ENCODE measurements at regions not wholly inside any gene's neighbourhood (a gene's known extent, or its start where the extent isn't known, plus 50 kb on each side); places are given as distances from the start of the nearest gene placed in this dataset.

DNA sequence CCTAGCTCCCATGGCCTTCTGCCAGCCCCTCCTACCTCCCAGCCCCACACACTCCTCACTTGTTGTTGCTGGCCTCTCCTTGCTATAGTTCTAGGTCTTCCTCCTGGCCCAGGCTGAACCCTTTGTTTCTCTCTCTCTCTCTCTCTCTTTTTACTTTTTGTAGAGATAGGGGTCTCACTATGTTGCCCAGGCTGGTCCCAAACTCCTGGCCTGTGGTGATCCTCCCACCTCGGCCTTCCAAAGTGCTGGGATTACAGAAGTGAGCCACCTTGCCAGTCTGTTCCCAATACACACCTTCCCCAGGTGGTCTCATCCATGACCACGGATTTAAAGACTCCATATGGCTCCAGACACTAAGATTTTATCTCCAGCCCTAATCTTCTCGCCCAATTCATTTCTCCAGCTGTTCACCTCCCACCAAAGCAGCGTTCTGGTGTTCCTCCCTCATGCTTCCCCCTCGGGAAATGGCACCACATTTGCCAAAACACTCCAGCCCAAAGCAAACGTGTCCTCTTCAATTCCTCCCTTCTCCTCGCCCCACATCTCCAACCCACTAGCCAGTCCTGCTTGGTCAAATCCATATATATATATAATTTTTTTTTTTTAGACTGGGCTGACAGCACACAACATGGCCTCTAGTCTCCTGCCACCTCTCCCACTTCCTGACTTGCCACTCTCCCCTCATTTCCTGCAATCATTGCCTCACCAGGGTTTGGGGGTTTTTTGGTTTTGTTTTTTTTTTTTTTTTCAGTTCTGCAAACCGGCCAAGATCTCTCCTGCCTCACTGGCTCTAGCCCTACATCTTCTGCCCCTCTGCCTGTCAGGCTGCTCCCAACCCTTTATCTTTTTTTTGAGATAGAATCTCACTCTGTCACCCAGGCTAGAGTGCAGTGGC is 104.4 kb downstream of the NCR2 start:
- Histone ChIP-seq H3K4me2 (ENCODE audit: low read length) (no peak overlapping the region), H4K20me1 (ENCODE audit: low read length) (no peaks in the 10 kb centered on the region), H2AFZ (ENCODE audit: low read length) (no peak overlapping the region), H3F3A (ENCODE audit: low read length, unreplicated experiment) (no peaks in the 10 kb centered on the region), H3K36me3 (ENCODE audit: low read depth, low read length) (no peaks in the 10 kb centered on the region), H3K4me1 (ENCODE audit: insufficient read depth, low read length) (no peaks in the 10 kb centered on the region), H3K9ac (ENCODE audit: low read length) (no peak overlapping the region), H3K79me2 (ENCODE audit: low read length) (no peaks in the 10 kb centered on the region), H3K9me3 (ENCODE audit: low read length) (no peaks in the 10 kb centered on the region), H3K9me2 (replicated peaks; ENCODE audit: low read length) (no peaks in the 10 kb centered on the region), H3K27ac (ENCODE audit: low read length) (no peak overlapping the region), H3K4me3 (ENCODE audit: low read length) (no peak overlapping the region), H3K27me3 (ENCODE audit: low read length) (peaks cover 58% of the 10 kb centered on the region)
- ATAC-seq = no peak
- no peak for DNase-seq
- TF ChIP-seq EZH2 (IDR thresholded peaks at IDR 0.05; ENCODE audit: low read length, unreplicated experiment) = no peak
- TF ChIP-seq, protein P1, sequence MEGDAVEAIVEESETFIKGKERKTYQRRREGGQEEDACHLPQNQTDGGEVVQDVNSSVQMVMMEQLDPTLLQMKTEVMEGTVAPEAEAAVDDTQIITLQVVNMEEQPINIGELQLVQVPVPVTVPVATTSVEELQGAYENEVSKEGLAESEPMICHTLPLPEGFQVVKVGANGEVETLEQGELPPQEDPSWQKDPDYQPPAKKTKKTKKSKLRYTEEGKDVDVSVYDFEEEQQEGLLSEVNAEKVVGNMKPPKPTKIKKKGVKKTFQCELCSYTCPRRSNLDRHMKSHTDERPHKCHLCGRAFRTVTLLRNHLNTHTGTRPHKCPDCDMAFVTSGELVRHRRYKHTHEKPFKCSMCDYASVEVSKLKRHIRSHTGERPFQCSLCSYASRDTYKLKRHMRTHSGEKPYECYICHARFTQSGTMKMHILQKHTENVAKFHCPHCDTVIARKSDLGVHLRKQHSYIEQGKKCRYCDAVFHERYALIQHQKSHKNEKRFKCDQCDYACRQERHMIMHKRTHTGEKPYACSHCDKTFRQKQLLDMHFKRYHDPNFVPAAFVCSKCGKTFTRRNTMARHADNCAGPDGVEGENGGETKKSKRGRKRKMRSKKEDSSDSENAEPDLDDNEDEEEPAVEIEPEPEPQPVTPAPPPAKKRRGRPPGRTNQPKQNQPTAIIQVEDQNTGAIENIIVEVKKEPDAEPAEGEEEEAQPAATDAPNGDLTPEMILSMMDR (conservative IDR thresholded peaks at IDR 0.05; ENCODE audit: low read depth, low read length) = no peak
- TF ChIP-seq EZH2phosphoT487 (IDR thresholded peaks at IDR 0.05; ENCODE audit: borderline replicate concordance, low read length) = no peak
- intact Hi-C loops (cut with micrococcal nuclease) = no loop called here
- CTCF ChIA-PET = no interaction called here
- POLR2A ChIA-PET (ENCODE audit: unreplicated experiment) = no interaction called here
- no TSS peak for BruUV-seq (replicated peaks)

DNA sequence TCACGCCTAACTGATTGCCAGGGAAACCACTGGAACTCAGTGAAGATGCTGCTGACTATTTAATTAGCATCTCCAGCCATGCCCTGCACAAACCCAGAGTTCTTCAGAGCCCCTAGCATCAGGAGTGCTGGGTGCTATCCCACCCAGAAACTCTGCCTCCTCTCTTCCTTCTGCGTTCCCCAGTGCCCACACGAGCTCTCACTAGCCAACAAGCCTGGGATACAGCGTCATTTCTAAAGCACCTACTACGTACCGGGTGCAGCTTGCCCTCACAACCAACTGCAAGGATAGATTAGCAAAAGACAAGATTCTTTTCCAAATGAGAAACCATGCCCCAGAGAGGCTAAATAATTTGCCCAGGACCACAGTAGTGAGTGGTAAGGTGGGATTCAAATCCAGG is 105.2 kb upstream of the FOXP4 start:
- CTCF ChIA-PET = no interaction called here
- no peaks in the 10 kb centered on the region for H3K4me1 ChIP-seq (ENCODE audit: insufficient read depth, low read length)
- BruUV-seq (replicated peaks) = no TSS peak

More for the DNA sequence above, 105.2 kb upstream of the FOXP4 start:
- intact Hi-C loops (cut with micrococcal nuclease) = no loop called here
- Histone ChIP-seq H3K9me3 (ENCODE audit: low read length) (no peaks in the 10 kb centered on the region), H3K9me2 (replicated peaks; ENCODE audit: low read length) (no peaks in the 10 kb centered on the region), H3K36me3 (ENCODE audit: low read depth, low read length) (no peaks in the 10 kb centered on the region), H3K4me3 (ENCODE audit: low read length) (no peak overlapping the region), H3F3A (ENCODE audit: low read length, unreplicated experiment) (no peaks in the 10 kb centered on the region), H3K9ac (ENCODE audit: low read length) (no peak overlapping the region), H4K20me1 (ENCODE audit: low read length) (no peaks in the 10 kb centered on the region), H3K4me2 (ENCODE audit: low read length) (no peak overlapping the region), H2AFZ (ENCODE audit: low read length) (no peak overlapping the region), H3K27me3 (ENCODE audit: low read length) (peaks cover 54% of the 10 kb centered on the region), H3K27ac (ENCODE audit: low read length) (no peak overlapping the region), H3K79me2 (ENCODE audit: low read length) (no peaks in the 10 kb centered on the region)
- DNase-seq (no peak), ATAC-seq (no peak)
- TF ChIP-seq EZH2 (IDR thresholded peaks at IDR 0.05; ENCODE audit: low read length, unreplicated experiment) (no peak), EZH2phosphoT487 (IDR thresholded peaks at IDR 0.05; ENCODE audit: borderline replicate concordance, low read length) (no peak)
- TF ChIP-seq, protein P1 (conservative IDR thresholded peaks at IDR 0.05; ENCODE audit: low read depth, low read length) = no peak
- POLR2A ChIA-PET (ENCODE audit: unreplicated experiment) = no interaction called here

Data from PC-3 (cell line).